ENCODE measurements at regions not wholly inside any gene's neighbourhood (a gene's known extent, or its start where the extent isn't known, plus 50 kb on each side); places are given as distances from the start of the nearest gene placed in this dataset.

DNA sequence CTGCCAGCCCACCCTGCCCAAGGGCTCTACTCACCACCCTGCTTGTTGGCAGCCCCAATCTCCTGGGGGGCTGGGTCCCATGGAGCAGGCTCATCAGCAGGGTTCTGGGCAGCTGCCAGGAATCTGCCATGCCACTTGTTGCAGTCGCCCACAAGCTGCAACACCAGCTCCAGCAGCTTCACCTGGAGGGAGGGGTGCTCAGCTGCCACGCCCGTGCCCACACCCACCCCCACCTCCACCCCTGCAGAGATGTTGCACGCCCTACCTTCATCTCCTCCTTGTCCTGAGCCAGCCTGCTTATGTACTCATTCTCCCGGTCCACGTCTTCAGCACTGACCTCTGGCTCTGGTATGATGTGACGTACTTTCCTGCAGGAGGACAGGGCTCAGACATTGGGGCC is 77.9 kb upstream of the C2CD4B start:
- Histone ChIP-seq H3K36me3 (ENCODE audit: insufficient read depth, low read length) (no peaks in the 10 kb centered on the region), H3K79me2 (replicated peaks; ENCODE audit: insufficient read depth, low read length) (no peaks in the 10 kb centered on the region), H4K20me1 (ENCODE audit: insufficient read depth) (no peaks in the 10 kb centered on the region), H2AFZ (ENCODE audit: low read depth, low read length) (no peak overlapping the region), H3K9me2 (ENCODE audit: insufficient read depth, low read length) (no peaks in the 10 kb centered on the region), H3K9ac (ENCODE audit: low read length) (no peak overlapping the region), H3F3A (ENCODE audit: insufficient read depth, low read length, poor library complexity, severe bottlenecking) (no peaks in the 10 kb centered on the region), H3K27me3 (ENCODE audit: insufficient read depth, low read depth, low read length) (no peaks in the 10 kb centered on the region), H3K4me3 (ENCODE audit: low read length) (no peak overlapping the region), H3K27ac (ENCODE audit: low read length) (no peak overlapping the region), H3K4me2 (ENCODE audit: low read length) (no peak overlapping the region), H3K9me3 (ENCODE audit: low read length) (no peaks in the 10 kb centered on the region)
- TF ChIP-seq, protein P1, sequence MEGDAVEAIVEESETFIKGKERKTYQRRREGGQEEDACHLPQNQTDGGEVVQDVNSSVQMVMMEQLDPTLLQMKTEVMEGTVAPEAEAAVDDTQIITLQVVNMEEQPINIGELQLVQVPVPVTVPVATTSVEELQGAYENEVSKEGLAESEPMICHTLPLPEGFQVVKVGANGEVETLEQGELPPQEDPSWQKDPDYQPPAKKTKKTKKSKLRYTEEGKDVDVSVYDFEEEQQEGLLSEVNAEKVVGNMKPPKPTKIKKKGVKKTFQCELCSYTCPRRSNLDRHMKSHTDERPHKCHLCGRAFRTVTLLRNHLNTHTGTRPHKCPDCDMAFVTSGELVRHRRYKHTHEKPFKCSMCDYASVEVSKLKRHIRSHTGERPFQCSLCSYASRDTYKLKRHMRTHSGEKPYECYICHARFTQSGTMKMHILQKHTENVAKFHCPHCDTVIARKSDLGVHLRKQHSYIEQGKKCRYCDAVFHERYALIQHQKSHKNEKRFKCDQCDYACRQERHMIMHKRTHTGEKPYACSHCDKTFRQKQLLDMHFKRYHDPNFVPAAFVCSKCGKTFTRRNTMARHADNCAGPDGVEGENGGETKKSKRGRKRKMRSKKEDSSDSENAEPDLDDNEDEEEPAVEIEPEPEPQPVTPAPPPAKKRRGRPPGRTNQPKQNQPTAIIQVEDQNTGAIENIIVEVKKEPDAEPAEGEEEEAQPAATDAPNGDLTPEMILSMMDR (IDR thresholded peaks at IDR 0.05; ENCODE audit: poor library complexity, severe bottlenecking): no peak
- TF ChIP-seq, protein P2, sequence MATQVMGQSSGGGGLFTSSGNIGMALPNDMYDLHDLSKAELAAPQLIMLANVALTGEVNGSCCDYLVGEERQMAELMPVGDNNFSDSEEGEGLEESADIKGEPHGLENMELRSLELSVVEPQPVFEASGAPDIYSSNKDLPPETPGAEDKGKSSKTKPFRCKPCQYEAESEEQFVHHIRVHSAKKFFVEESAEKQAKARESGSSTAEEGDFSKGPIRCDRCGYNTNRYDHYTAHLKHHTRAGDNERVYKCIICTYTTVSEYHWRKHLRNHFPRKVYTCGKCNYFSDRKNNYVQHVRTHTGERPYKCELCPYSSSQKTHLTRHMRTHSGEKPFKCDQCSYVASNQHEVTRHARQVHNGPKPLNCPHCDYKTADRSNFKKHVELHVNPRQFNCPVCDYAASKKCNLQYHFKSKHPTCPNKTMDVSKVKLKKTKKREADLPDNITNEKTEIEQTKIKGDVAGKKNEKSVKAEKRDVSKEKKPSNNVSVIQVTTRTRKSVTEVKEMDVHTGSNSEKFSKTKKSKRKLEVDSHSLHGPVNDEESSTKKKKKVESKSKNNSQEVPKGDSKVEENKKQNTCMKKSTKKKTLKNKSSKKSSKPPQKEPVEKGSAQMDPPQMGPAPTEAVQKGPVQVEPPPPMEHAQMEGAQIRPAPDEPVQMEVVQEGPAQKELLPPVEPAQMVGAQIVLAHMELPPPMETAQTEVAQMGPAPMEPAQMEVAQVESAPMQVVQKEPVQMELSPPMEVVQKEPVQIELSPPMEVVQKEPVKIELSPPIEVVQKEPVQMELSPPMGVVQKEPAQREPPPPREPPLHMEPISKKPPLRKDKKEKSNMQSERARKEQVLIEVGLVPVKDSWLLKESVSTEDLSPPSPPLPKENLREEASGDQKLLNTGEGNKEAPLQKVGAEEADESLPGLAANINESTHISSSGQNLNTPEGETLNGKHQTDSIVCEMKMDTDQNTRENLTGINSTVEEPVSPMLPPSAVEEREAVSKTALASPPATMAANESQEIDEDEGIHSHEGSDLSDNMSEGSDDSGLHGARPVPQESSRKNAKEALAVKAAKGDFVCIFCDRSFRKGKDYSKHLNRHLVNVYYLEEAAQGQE (IDR thresholded peaks at IDR 0.05; ENCODE audit: borderline replicate concordance): no peak
- TF ChIP-seq EP300 (conservative IDR thresholded peaks at IDR 0.05; ENCODE audit: poor library complexity, severe bottlenecking): no peak
- TF ChIP-seq SMC3 (conservative IDR thresholded peaks at IDR 0.05; ENCODE audit: poor library complexity): no peak
- TF ChIP-seq MXI1 (conservative IDR thresholded peaks at IDR 0.05; ENCODE audit: poor library complexity, severe bottlenecking): no peak
- no peak for TF ChIP-seq EZH2 (IDR thresholded peaks at IDR 0.05; ENCODE audit: borderline replicate concordance, insufficient read depth, low read length, poor library complexity, severe bottlenecking)
- no peak for TF ChIP-seq RAD21 (conservative IDR thresholded peaks at IDR 0.05)
- TF ChIP-seq TAF1 (IDR thresholded peaks at IDR 0.05; ENCODE audit: low read depth): no peak
- no peak for TF ChIP-seq POLR2AphosphoS5 (IDR thresholded peaks at IDR 0.05)

DNA sequence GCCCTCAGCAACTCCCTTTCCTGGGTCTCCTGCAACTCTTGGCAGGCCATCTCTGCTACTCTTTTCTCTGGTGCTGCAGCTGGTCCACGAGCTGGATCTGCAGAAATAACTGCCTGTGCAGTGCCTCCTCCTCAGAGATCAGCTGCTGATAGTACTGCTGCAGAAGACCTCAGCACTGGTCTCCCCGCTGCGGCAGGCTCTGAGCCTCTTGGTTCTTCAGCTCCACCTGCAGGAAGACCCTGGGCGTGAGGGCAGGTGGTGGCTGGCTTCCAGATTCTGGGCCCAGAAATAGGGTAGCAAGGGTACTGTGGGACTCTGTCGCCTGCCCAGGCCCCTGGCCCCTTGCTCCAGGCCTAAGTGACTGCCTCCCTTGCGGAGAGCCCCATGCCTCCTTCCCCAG is 79.7 kb upstream of the C2CD4B start:
- TF ChIP-seq EZH2 (IDR thresholded peaks at IDR 0.05; ENCODE audit: borderline replicate concordance, insufficient read depth, low read length, poor library complexity, severe bottlenecking): no peak
- TF ChIP-seq EP300 (conservative IDR thresholded peaks at IDR 0.05; ENCODE audit: poor library complexity, severe bottlenecking): no peak
- no peak for TF ChIP-seq SMC3 (conservative IDR thresholded peaks at IDR 0.05; ENCODE audit: poor library complexity)
- H3K27ac ChIP-seq (ENCODE audit: low read length): no peak overlapping the region
- no peaks in the 10 kb centered on the region for H3K27me3 ChIP-seq (ENCODE audit: insufficient read depth, low read depth, low read length)

More for the DNA sequence above, 79.7 kb upstream of the C2CD4B start:
- Histone ChIP-seq H3K79me2 (replicated peaks; ENCODE audit: insufficient read depth, low read length) (no peaks in the 10 kb centered on the region), H4K20me1 (ENCODE audit: insufficient read depth) (no peaks in the 10 kb centered on the region), H3K9me2 (ENCODE audit: insufficient read depth, low read length) (no peaks in the 10 kb centered on the region), H3K36me3 (ENCODE audit: insufficient read depth, low read length) (no peaks in the 10 kb centered on the region), H3K4me2 (ENCODE audit: low read length) (no peak overlapping the region), H2AFZ (ENCODE audit: low read depth, low read length) (no peak overlapping the region), H3K4me3 (ENCODE audit: low read length) (no peak overlapping the region), H3F3A (ENCODE audit: insufficient read depth, low read length, poor library complexity, severe bottlenecking) (no peaks in the 10 kb centered on the region), H3K9me3 (ENCODE audit: low read length) (no peaks in the 10 kb centered on the region), H3K9ac (ENCODE audit: low read length) (no peak overlapping the region)
